GM21447 (cell line): ENCODE measurements at regions not wholly inside any gene's neighbourhood (a gene's known extent, or its start where the extent isn't known, plus 50 kb on each side); places are given as distances from the start of the nearest gene placed in this dataset.
A peak's percentile ranks its signal among the peaks of the same experiment; 100 is the strongest.
"Not testable (repeated sequence)": the region's sequence is repeated elsewhere in the genome, so short reads cannot be mapped to it uniquely, and the experiment has no call there.

Source experiments
- ATAC-seq: cut with Tn5 transposase; IDR thresholded peaks from one replicate; pipeline ENCODE4 v1.9.1; 2021; ENCODE audit not compliant: unreplicated experiment

GRCh38 chr20:11976966-11977365 is 59.3 kb downstream of the BTBD3 start:
- no peak for ATAC-seq

DNA sequence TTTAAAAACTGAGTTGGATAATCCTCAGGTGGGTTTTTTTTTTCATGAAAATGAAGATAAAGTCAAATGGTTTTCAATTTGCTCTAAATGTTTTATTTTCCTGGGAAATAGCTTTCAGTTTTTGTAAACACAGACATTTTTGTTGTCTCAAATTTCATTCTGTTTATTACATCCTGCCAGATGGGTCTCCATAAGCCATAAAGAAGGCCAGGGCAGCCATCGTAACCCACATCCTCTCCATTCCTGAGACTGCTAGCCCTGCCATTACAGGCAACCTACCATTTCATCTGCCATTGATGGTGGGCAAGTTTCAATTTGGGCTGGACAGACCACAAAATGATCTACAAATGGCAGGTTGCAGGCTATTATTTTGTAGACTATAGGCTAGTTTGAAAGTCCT is 60.8 kb downstream of the BTBD3 start:
- ATAC-seq: no peak

- peak; percentile 80 for ATAC-seq
Observed at GRCh38 chr20:11979306-11979990, 61.8 kb downstream of the BTBD3 start.

DNA sequence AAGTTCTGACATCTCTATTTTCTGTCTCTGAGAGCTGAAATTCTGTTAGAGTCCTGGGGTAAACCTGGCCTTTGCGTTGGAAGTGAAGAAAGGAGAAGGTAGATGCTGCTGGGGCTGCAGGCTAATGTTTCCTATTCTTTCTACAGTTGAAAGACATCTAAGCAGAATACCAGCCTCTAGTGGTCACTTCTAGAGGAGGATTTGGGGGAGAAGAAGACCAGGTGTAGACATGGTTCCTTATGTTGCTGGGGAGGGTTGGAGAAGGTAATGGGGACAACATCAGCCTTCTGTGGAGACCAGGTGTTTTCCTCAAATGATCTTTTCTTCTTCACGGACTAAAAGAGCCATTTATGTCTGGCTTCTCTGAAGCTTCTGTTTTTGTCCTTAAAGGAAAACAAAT is 62.6 kb downstream of the BTBD3 start:
- no peak for ATAC-seq

DNA sequence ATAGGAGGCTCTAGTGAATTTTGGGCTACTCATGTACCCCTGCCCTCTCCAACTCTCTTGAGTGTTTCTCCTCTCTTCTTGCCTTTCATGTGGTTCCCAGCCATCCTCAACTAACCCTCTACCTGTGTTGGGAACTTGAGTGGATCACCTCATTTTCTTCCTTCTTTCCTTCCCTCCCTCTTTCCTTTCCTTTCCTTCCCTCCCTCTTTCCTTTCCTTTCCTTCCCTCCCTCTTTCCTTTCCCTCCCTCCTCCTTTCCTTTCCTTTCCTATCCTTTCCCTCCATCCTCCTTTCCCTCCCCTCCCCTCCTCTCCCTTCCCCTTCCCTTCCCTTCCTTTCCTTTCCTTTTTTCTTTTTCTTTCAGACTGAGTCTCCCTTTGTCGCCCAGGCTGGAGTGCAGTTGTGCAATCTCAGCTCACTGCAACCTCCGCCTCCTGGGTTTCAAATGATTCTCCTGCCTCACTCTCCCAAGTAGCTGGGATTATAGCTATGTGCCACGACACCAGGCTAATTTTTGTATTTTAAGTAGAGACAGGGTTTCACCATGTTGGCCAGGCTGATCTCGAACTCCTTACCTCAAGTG is 63.8 kb downstream of the BTBD3 start:
- ATAC-seq: no peak

- ATAC-seq: no peak
Observed at GRCh38 chr20:11982289-11982954, 64.7 kb downstream of the BTBD3 start.

DNA sequence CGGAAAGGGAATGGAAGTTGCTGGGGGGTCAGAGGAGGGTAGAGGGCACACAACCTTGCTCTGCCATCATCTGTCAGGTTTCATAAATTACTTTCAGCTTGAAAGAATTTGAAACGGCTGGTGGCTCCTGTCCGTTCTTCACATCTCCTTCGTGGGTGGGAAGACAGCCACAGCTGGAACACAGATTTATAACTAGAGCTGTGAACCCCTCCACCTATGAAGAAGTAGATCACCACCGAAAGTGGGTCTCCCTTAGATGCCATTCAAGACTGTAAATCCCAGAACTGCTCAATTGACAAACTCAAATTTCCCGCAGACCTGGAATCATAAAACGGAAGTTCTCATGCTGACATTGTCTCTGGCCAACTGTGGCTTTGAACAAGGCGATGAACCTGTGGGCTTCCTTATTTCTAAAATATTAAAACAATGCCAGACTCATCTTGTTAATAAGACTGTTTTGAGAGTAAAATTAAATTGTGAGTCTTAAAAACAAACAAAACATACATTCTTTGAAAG is 65.3 kb downstream of the BTBD3 start:
- ATAC-seq: no peak

- no peak for ATAC-seq
Observed at GRCh38 chr20:11986954-11987353, 69.3 kb downstream of the BTBD3 start.

DNA sequence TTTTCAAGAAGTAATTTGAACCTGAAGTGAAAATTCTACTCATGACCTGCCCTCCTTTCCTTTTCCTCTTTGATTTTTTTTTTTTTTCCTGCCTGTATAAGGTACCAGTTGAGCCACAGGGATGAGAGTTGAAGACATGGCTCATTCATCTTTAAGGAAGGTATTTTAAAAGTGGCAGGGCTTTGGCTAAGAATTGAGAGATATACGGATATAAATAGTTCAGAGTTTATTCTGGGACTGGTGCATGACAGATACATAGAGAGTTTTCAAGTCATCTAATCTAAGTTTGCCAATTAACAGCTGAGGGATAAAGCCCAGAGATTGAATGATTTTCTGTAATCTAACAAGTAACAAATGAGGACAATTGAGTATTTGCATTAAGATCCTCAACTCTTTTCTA is 69.8 kb downstream of the BTBD3 start:
- ATAC-seq: no peak

DNA sequence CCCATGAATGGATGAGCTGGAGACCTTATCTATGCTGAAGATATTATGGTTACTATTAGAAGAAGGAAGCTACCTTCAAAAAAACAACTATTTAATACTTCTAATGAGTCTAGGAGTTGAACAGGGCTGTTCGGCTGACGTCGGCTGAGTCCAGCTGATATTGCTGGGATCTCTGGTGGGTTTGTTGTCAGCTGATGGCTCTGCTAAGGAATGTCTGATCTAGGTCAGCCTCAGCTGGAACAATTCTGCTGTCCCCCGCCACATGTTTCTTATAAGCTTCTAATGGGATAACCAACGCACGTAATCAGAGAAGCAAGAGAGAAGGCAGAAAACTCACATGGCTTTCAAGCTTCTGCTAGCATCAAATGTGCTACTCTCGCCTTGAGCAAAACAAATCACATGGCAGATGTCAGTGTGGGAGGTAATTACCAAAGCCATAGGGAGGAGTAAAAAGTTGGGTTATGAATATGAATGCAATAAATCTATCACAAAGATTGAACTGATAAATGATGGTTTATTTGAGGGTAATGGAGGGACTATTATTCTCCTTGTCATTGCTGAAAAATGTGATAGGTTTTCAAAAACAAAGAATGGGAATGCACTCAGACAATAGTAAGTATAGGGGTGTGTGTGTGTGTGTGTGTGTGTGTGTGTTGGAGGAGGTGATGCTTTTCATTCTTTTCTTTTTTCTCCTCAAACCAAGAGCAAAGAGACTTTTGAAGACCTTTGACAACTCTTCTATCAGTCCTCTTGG is 71.5 kb downstream of the BTBD3 start:
- no peak for ATAC-seq

GRCh38 chr20:11992426-11992825 is 74.7 kb downstream of the BTBD3 start:
- ATAC-seq: no peak

DNA sequence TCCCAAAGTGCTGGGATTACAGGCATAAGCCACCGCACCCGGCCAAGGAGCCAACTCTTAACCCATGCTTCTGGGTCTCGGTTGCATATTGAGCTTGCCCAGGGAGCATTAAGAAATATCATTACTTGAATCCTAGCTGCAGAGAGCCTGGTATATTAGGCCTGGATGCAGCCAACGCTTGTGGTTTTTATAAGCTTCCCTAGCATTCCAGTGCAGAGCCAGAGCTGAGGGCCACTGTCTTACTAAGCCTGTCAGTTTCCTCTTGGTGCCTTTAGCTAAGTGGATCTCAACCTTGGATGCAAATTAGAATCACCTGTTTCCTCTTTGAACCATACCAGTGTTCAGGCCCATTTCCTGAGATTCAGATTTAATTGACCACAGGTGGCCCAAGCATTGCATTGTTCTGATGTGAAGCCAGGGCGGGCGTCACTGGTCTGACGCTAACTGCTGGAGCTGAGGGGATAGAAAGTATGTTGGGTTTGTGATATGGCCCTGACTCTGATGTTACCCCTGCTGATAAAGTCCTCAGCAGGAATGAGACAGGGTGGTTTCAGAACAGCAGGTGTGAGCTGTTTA is 76.3 kb downstream of the BTBD3 start:
- ATAC-seq: no peak

DNA sequence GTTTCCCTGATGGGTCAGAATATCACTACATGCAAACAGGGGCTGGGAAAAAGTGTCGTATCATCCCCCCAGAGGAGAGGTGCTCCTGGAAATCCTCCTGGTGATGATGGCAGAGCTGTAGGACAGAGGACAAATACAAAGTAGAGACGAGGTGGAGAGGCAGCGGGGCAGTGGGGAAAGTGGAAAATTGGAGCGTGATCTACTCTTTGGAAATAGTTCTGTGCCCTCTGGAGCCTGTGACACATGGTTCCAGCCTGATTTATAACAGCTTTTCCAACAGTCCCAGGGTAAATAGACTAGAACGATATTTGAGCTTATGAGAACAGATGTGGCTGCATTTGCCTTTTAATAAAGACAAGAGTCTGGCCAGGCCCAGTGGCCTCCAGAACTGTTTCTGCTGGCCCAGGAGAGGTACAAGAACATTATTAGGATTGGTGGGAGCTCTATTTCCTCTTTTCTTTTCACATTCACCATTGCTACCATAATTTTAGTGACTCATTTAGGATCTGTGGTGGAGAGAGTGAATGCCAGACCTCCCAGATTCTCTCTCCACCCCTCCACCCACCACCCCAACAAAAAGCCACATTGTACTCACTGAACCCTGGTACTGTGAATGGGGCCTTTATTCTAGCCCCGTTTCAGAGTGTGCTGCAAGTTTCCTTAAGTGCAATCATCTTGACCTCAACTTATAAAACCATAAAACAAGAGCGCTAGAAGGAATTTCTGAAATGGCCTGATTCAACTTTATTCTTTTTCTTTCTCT is 78.3 kb downstream of the BTBD3 start:
- no peak for ATAC-seq

- not testable (repeated sequence) for ATAC-seq
Observed at GRCh38 chr20:12004776-12005175, 87.1 kb downstream of the BTBD3 start.

GRCh38 chr20:12012241-12013222 is 94.8 kb downstream of the BTBD3 start:
- ATAC-seq: peak; percentile 77

GRCh38 chr20:12014276-12014675 is 96.6 kb downstream of the BTBD3 start:
- no peak for ATAC-seq

DNA sequence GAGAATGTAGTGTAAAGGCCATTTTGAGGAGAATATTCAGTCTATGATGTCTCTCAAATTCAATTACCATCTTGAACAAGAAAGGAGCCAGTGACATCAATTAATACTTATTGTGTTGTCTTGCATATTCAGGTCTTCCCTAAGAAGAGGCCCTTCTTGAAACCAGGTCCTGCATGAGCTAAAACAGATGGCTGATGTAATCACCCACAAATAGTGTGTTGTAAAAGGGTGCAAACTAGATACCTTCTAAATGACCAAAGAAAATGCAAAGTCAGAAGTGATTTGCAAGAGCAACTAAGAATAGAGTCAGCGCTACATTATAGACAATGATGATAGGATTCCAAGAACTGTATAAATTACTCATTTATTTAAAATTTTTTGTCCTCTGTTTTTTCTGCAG is 97.0 kb downstream of the BTBD3 start:
- no peak for ATAC-seq

DNA sequence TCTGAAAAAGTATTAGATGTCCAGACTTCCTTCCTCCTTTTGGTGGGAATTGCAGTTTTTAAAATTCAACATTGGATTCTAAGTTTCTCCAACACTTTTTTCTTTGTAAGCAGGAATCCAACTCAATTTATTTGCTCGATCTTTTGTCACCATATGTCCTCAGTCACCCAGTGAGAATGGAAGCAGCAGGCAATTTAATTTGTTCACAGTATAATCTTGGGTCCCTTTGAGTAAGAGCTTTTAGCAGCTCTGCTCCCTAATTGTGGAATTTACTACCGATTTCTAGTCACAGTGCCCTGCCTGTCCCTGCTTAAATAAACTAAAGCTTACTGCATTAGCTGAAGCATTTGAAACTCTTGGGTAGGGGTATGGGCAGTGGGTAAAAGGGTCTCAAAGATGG is 98.6 kb downstream of the BTBD3 start:
- ATAC-seq: no peak

GRCh38 chr20:12019715-12020114 is 102.0 kb downstream of the BTBD3 start:
- ATAC-seq: no peak
